ENCODE measurements at regions not wholly inside any gene's neighbourhood (a gene's known extent, or its start where the extent isn't known, plus 50 kb on each side); places are given as distances from the start of the nearest gene placed in this dataset.

GRCh38 chr11:109486129-109486528 is 64.1 kb downstream of the C11orf87 start:
- ChIA-PET CTCF (interaction anchor here (0.6 kb wide), 1 partner anchor 300 kb away, joined by 3 read pairs; no protein-coding TSS in a partner anchor), POLR2A (no interaction called here)
- Histone ChIP-seq H3K27me3 (ENCODE audit: insufficient read depth) (no peaks in the 10 kb centered on the region), H3K27ac (ENCODE audit: low read depth in 2 of 2, low read length in 1 of 2) (no peak overlapping the region), H3K9me3 (no peaks in the 10 kb centered on the region), H3K9ac (no peak overlapping the region), H4K20me1 (ENCODE audit: insufficient read depth) (no peaks in the 10 kb centered on the region), H3K79me2 (ENCODE audit: insufficient read depth) (no peaks in the 10 kb centered on the region), H3K4me3 (ENCODE audit: low read depth in 2 of 2, low read length in 1 of 2) (no peak overlapping the region), H3F3A (replicated peaks; ENCODE audit: insufficient read depth) (no peaks in the 10 kb centered on the region), H3K36me3 (replicated peaks in 1 of 2; ENCODE audit: control insufficient read depth in 1 of 2, insufficient read depth in 2 of 2, low read length in 1 of 2) (no peaks in the 10 kb centered on the region), H3K9me2 (no peaks in the 10 kb centered on the region), H3K4me2 (no peak overlapping the region), H2AFZ (ENCODE audit: low read depth) (no peak overlapping the region), H3K4me1 (ENCODE audit: control insufficient read depth in 1 of 2, insufficient read depth in 2 of 2, low read depth in 1 of 2, low read length in 1 of 2) (no peaks in the 10 kb centered on the region)
- no peak for TF ChIP-seq SIN3A (IDR thresholded peaks at IDR 0.05; ENCODE audit: borderline replicate concordance, low read depth, low read length)
- DNase-seq = no peak
- 17% methylated on average over 1 of the region's 1 CpG for WGBS (ENCODE audit: low lambda C conversion rate)

- Histone ChIP-seq H3K9ac (no peak overlapping the region), H3K36me3 (replicated peaks in 1 of 2; ENCODE audit: control insufficient read depth in 1 of 2, insufficient read depth in 2 of 2, low read length in 1 of 2) (no peaks in the 10 kb centered on the region), H4K20me1 (ENCODE audit: insufficient read depth) (no peaks in the 10 kb centered on the region), H2AFZ (ENCODE audit: low read depth) (no peak overlapping the region), H3K27ac (ENCODE audit: low read depth in 2 of 2, low read length in 1 of 2) (no peak overlapping the region), H3K4me2 (no peak overlapping the region), H3K27me3 (ENCODE audit: insufficient read depth) (no peaks in the 10 kb centered on the region), H3K79me2 (ENCODE audit: insufficient read depth) (no peaks in the 10 kb centered on the region), H3K4me3 (ENCODE audit: low read depth in 2 of 2, low read length in 1 of 2) (no peak overlapping the region), H3K4me1 (ENCODE audit: control insufficient read depth in 1 of 2, insufficient read depth in 2 of 2, low read depth in 1 of 2, low read length in 1 of 2) (no peaks in the 10 kb centered on the region), H3K9me3 (no peaks in the 10 kb centered on the region), H3F3A (replicated peaks; ENCODE audit: insufficient read depth) (no peaks in the 10 kb centered on the region), H3K9me2 (no peaks in the 10 kb centered on the region)
- WGBS (ENCODE audit: low lambda C conversion rate) = 27% methylated on average over 4 of the region's 4 CpGs
- DNase-seq = no peak
- TF ChIP-seq CHD2 (IDR thresholded peaks at IDR 0.05; ENCODE audit: low read length, partially characterized antibody) = no peak
- TF ChIP-seq RAD21 (IDR thresholded peaks at IDR 0.05; ENCODE audit: low read length) = no peak
- no peak for TF ChIP-seq SIN3A (IDR thresholded peaks at IDR 0.05; ENCODE audit: borderline replicate concordance, low read depth, low read length)
- CTCF ChIA-PET = interaction anchor here (0.6 kb wide), 1 partner anchor 160 kb away, joined by 3 read pairs; no protein-coding TSS in a partner anchor
- POLR2A ChIA-PET = no interaction called here
Measured at GRCh38 chr11:109490953-109491635, 69.1 kb downstream of the C11orf87 start.

- Histone ChIP-seq H3K9me3 (no peaks in the 10 kb centered on the region), H3K4me1 (ENCODE audit: control insufficient read depth in 1 of 2, insufficient read depth in 2 of 2, low read depth in 1 of 2, low read length in 1 of 2) (peaks cover 0 to 10% of the 10 kb centered on the region in 2 experiments; a peak in 2 of 4 replicates), H2AFZ (ENCODE audit: low read depth) (no peak overlapping the region), H3K79me2 (ENCODE audit: insufficient read depth) (no peaks in the 10 kb centered on the region), H4K20me1 (ENCODE audit: insufficient read depth) (no peaks in the 10 kb centered on the region), H3K9me2 (no peaks in the 10 kb centered on the region), H3K9ac (no peak overlapping the region), H3K4me2 (no peak overlapping the region), H3K36me3 (replicated peaks in 1 of 2; ENCODE audit: control insufficient read depth in 1 of 2, insufficient read depth in 2 of 2, low read length in 1 of 2) (no peaks in the 10 kb centered on the region), H3K4me3 (ENCODE audit: low read depth in 2 of 2, low read length in 1 of 2) (no peak overlapping the region), H3K27me3 (ENCODE audit: insufficient read depth) (no peaks in the 10 kb centered on the region), H3F3A (replicated peaks; ENCODE audit: insufficient read depth) (no peaks in the 10 kb centered on the region), H3K27ac (ENCODE audit: low read depth in 2 of 2, low read length in 1 of 2) (no peak overlapping the region)
- ChIA-PET POLR2A (no interaction called here), CTCF (no interaction called here)
- no peak for TF ChIP-seq YY1 (IDR thresholded peaks at IDR 0.05; ENCODE audit: low read depth)
- no peak for TF ChIP-seq SMC3 (IDR thresholded peaks at IDR 0.05; ENCODE audit: low read depth, low read length)
- no peak for TF ChIP-seq MAX (IDR thresholded peaks at IDR 0.05; ENCODE audit: low read depth)
- no peak for TF ChIP-seq ELF1 (IDR thresholded peaks at IDR 0.05)
- TF ChIP-seq NRF1 (IDR thresholded peaks at IDR 0.05; ENCODE audit: low read depth, low read length) = no peak
- no peak for TF ChIP-seq EZH2phosphoT487 (IDR thresholded peaks at IDR 0.05; ENCODE audit: borderline replicate concordance, low read depth)
- TF ChIP-seq MXI1 (IDR thresholded peaks at IDR 0.05; ENCODE audit: low read depth, low read length) = no peak
- TF ChIP-seq CHD2 (IDR thresholded peaks at IDR 0.05; ENCODE audit: low read length, partially characterized antibody) = no peak
- no peak for TF ChIP-seq JUND (IDR thresholded peaks at IDR 0.05)
- no peak for DNase-seq
- WGBS (ENCODE audit: low lambda C conversion rate) = 37% methylated on average over 3 of the region's 3 CpGs
Measured at GRCh38 chr11:109506115-109506514, 84.1 kb downstream of the C11orf87 start.

Data from SK-N-SH (cell line).